ENCODE measurements at regions not wholly inside any gene's neighbourhood (a gene's known extent, or its start where the extent isn't known, plus 50 kb on each side); places are given as distances from the start of the nearest gene placed in this dataset.

DNA sequence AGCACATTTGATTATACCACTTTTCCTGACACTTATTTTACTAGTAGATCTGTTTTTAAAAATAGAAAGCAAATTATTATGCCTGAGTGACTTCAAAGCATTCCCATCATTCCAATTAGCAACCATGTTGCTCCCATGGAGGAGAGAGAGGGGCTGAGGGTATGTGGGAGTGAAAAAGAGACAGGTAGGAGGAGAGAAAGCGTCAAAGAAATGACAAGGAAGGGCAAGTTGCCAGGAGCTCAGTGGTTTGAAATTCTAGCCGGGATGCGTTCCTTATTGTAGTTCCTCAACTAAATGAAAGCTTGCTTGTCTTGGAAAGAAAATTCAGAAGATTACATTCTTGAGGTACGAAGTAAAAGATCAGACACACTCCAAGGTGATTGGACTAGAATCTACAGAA, 92.4 kb upstream of the PKP2 start:
- TF ChIP-seq POLR2AphosphoS5 (IDR thresholded peaks at IDR 0.05) (no peak), POLR2A (IDR thresholded peaks at IDR 0.05) (no peak)
- TF ChIP-seq, protein P1, sequence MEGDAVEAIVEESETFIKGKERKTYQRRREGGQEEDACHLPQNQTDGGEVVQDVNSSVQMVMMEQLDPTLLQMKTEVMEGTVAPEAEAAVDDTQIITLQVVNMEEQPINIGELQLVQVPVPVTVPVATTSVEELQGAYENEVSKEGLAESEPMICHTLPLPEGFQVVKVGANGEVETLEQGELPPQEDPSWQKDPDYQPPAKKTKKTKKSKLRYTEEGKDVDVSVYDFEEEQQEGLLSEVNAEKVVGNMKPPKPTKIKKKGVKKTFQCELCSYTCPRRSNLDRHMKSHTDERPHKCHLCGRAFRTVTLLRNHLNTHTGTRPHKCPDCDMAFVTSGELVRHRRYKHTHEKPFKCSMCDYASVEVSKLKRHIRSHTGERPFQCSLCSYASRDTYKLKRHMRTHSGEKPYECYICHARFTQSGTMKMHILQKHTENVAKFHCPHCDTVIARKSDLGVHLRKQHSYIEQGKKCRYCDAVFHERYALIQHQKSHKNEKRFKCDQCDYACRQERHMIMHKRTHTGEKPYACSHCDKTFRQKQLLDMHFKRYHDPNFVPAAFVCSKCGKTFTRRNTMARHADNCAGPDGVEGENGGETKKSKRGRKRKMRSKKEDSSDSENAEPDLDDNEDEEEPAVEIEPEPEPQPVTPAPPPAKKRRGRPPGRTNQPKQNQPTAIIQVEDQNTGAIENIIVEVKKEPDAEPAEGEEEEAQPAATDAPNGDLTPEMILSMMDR (IDR thresholded peaks at IDR 0.05 in 8 of 11, conservative IDR thresholded peaks at IDR 0.05 in 3 of 11): no peak
- Histone ChIP-seq H3K9me3 (no peaks in the 10 kb centered on the region), H3K36me3 (no peaks in the 10 kb centered on the region), H3K4me3 (no peak overlapping the region), H3K4me1 (no peaks in the 10 kb centered on the region), H3K27ac (no peak overlapping the region), H3K27me3 (replicated peaks in 1 of 7) (no peaks in the 10 kb centered on the region)
- intact Hi-C loops (cut with DNase I; ENCODE audit: low total_unique reads): no loop called here
- WGBS, 5 donors: 67 to 76% (median 73%) methylated on average over 4 of the region's 4 CpGs
- no peak for DNase-seq

DNA sequence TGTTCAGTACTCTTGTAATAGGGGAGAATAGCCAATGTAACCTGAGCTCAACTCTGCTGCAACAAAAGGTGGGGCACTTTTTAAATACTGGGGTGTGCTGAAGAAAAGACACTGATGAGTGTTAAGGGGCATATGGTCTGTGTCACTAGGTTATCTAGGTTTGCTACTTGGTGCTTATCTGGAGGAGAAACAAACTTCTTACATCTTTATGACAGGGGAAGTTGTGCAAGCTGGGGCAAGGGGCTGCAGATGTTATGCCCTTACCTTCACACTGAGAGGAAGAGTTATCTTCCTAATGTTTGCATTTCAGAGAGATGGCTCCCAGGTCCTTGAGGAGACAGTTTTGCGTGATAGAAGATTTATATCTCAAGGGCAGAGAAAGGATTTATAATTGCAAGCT, 90.9 kb upstream of the PKP2 start:
- no peak for TF ChIP-seq POLR2A (IDR thresholded peaks at IDR 0.05)
- TF ChIP-seq, protein P1 (IDR thresholded peaks at IDR 0.05 in 8 of 11, conservative IDR thresholded peaks at IDR 0.05 in 3 of 11): no peak
- TF ChIP-seq POLR2AphosphoS5 (IDR thresholded peaks at IDR 0.05): no peak
- no peak overlapping the region for H3K4me3 ChIP-seq
- H3K27ac ChIP-seq: no peak overlapping the region
- WGBS, 5 donors: 59 to 91% (median 73%) methylated on average over 1 of the region's 1 CpG
- H3K27me3 ChIP-seq (replicated peaks in 1 of 7): peaks cover 0 to 5% (median 0%) of the 10 kb centered on the region in 7 donors
- intact Hi-C loops (cut with DNase I; ENCODE audit: low total_unique reads): no loop called here
- no peaks in the 10 kb centered on the region for H3K36me3 ChIP-seq
- no peaks in the 10 kb centered on the region for H3K4me1 ChIP-seq
- DNase-seq: no peak
- no peaks in the 10 kb centered on the region for H3K9me3 ChIP-seq

DNA sequence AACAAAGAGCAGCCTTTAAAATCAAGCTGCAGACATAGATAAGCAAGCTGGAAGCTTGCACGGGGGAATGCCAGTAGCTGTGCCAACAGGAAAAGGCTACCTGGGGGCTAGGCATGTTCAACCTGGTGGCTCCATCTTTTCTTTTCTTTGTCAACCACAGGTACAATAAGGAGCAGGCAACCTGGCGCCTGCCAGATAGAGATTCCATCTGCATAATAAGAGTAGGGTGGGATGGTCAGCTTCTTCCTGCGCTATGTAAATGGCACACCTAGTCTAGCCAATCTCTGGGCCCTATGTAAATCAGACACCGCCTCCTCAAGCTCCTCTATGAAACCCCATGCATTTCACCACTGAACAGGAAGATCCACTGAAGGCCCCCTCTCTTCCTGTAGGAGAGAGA, 87.4 kb upstream of the PKP2 start:
- Histone ChIP-seq H3K27me3 (replicated peaks in 1 of 7) (peaks cover 0 to 5% (median 0%) of the 10 kb centered on the region in 7 donors), H3K27ac (no peak overlapping the region), H3K4me1 (no peaks in the 10 kb centered on the region), H3K36me3 (no peaks in the 10 kb centered on the region), H3K9me3 (no peaks in the 10 kb centered on the region), H3K4me3 (no peak overlapping the region)
- intact Hi-C loops (cut with DNase I; ENCODE audit: low total_unique reads): no loop called here
- WGBS, 5 donors: 61 to 78% (median 70%) methylated on average over 4 of the region's 4 CpGs
- no peak for TF ChIP-seq POLR2A (IDR thresholded peaks at IDR 0.05)
- DNase-seq: no peak

DNA sequence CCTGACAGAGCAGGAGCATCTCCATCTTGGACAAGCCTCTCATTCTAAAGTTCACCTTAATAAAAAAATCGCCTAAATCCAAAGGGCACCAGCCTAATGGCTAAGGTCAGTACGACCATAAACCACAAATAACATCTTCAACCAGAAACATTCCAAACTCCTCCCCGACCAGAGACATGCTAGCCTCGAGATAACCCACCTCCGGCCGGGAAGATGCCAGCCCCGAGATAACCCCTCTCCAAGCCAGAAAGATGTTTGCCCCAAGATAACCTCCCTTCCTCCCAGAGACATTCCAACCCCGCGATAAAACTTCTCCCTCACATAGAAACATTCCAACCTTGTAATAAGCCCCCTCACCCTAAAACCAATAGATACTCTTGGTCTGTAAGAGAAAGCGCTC, 86.8 kb upstream of the PKP2 start:
- WGBS, 5 donors: 24 to 32% (median 28%) methylated on average over 10 of the region's 10 CpGs
- TF ChIP-seq POLR2A (IDR thresholded peaks at IDR 0.05) (no peak), POLR2AphosphoS5 (IDR thresholded peaks at IDR 0.05) (no peak)
- TF ChIP-seq, protein P1 (IDR thresholded peaks at IDR 0.05 in 8 of 11, conservative IDR thresholded peaks at IDR 0.05 in 3 of 11): no peak
- intact Hi-C loops (cut with DNase I; ENCODE audit: low total_unique reads): no loop called here
- H3K4me3 ChIP-seq: no peak overlapping the region
- no peak for DNase-seq
- H3K4me1 ChIP-seq: no peaks in the 10 kb centered on the region
- H3K27me3 ChIP-seq (replicated peaks in 1 of 7): peaks cover 0 to 5% (median 0%) of the 10 kb centered on the region in 7 donors
- H3K9me3 ChIP-seq: no peaks in the 10 kb centered on the region
- H3K27ac ChIP-seq: no peak overlapping the region
- no peaks in the 10 kb centered on the region for H3K36me3 ChIP-seq

DNA sequence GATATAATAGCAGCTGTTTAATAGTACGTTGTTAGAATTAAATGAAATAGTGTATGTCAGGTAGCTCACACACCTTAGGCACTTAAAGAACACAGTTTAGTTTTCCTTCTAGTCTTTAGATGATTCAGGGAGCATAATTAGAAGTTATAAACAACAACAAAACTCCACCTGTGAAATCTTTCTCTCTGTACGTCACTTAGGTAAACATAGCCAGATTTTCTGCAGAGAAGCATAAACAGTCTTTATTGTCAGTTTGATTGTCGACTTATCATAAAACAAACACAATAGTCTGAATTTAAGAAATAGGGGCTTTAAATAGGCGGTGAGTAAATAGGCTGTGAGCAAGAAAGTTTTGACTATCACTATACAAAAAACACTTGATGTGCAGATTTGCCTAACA, 84.6 kb upstream of the PKP2 start:
- no peak overlapping the region for H3K4me3 ChIP-seq
- TF ChIP-seq POLR2AphosphoS5 (IDR thresholded peaks at IDR 0.05) (no peak), POLR2A (IDR thresholded peaks at IDR 0.05) (no peak)
- TF ChIP-seq, protein P1 (IDR thresholded peaks at IDR 0.05 in 8 of 11, conservative IDR thresholded peaks at IDR 0.05 in 3 of 11): no peak
- H3K27ac ChIP-seq: no peak overlapping the region
- intact Hi-C loops (cut with DNase I; ENCODE audit: low total_unique reads): no loop called here
- WGBS, 5 donors: 70 to 87% (median 80%) methylated on average over 4 of the region's 4 CpGs
- no peak for DNase-seq
- H3K36me3 ChIP-seq: no peaks in the 10 kb centered on the region
- no peaks in the 10 kb centered on the region for H3K4me1 ChIP-seq
- no peaks in the 10 kb centered on the region for H3K9me3 ChIP-seq
- H3K27me3 ChIP-seq (replicated peaks in 1 of 7): peaks cover 0 to 5% (median 0%) of the 10 kb centered on the region in 7 donors

Measured in spleen (tissue), 11 donors.